Breast epithelium (tissue), 4 donors: ENCODE measurements at regions not wholly inside any gene's neighbourhood (a gene's known extent, or its start where the extent isn't known, plus 50 kb on each side); places are given as distances from the start of the nearest gene placed in this dataset.

ENCODE experiments used
- DNase-seq, 2 donors: peaks; one replicate each; pipeline ENCODE4 v3.0.0-alpha.2; 2019; ENCODE audit warnings: low spot score in 2 of 2
- H3K27ac ChIP-seq, 2 donors: fragments of 200-600 bp; sonication (generic) in 1 of 2; one replicate each; pipeline ENCODE4 v1.5.1; 2016 to 2019; ENCODE audit warnings: mild to moderate bottlenecking in 1 of 2
- H3K27me3 ChIP-seq, 2 donors: fragments of 200-600 bp; sonication (generic) in 1 of 2; one replicate each; pipeline versions ENCODE4 v1.5.1 to v1.6.0; 2017 to 2019; ENCODE audit warnings: control low read depth in 1 of 2, mild to moderate bottlenecking in 1 of 2
- H3K36me3 ChIP-seq: fragments of 200-600 bp; one replicate; pipeline ENCODE4 v1.5.1; 2019
- H3K4me1 ChIP-seq, 2 donors: fragments of 200-600 bp; sonication (generic); one replicate each; pipeline ENCODE4 v1.5.1; 2016 to 2019; ENCODE audit warnings: control low read depth in 1 of 2
- H3K4me3 ChIP-seq, 3 donors: fragments of 200-600 bp; sonication (generic); 1 replicate in 2 of 3; 2 replicates in 1 of 3; pipeline ENCODE4 v1.5.1; 2016 to 2019; ENCODE audit warnings: mild to moderate bottlenecking in 3 of 3, moderate library complexity in 2 of 3
- H3K9me3 ChIP-seq, 2 donors: fragments of 200-600 bp; sonication (generic) in 1 of 2; one replicate each; pipeline ENCODE4 v1.5.1; 2016 to 2019; ENCODE audit warnings: control low read depth in 1 of 2
- POLR2A ChIP-seq: fragments of 450-650 bp; IDR thresholded peaks from one replicate; pipeline ENCODE4 v1.6.1; 2016; ENCODE audit warnings: antibody characterized with exemption, mild to moderate bottlenecking, moderate library complexity
- POLR2AphosphoS5 ChIP-seq, 3 donors: sonication (generic); formaldehyde crosslinking; IDR thresholded peaks; one replicate each; pipeline ENCODE4 v1.6.1; 2017; ENCODE audit warnings: antibody characterized with exemption in 3 of 3
- intact Hi-C: fragments of 100-400 bp; cut with DNase I; formaldehyde crosslinking; loops from one replicate; pipeline ENCODE4 v1.15.1; 2023; ENCODE audit warnings: low total_unique reads
- TF ChIP-seq, protein P1 (sequence below), 3 donors: fragments of 450-650 bp; IDR thresholded peaks; one replicate each; pipeline ENCODE4 v1.5.1; 2016 to 2017; ENCODE audit warnings: antibody characterized with exemption in 3 of 3, mild to moderate bottlenecking in 3 of 3, moderate library complexity in 3 of 3

DNA sequence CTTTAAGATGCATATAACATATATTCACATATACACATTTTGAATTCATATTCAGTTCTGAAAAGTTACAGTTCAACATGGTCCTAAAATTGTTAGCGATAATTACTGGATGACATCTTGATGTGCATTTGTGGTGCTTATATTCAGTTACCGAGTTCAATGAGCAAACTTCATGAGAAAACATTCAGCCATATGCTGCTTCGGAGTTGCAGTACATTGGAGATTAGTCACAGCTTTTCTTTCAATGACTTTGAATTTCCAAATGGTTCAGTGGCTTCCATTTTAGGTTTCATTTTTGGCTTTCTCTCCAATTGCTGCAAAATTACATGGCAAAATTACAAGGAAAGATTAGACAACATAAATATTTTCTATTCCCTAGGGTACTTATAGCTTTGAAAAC is 198.3 kb upstream of the CNTN3 start:
- Histone ChIP-seq H3K9me3 (no peaks in the 10 kb centered on the region), H3K36me3 (no peaks in the 10 kb centered on the region), H3K27ac (no peak overlapping the region), H3K4me3 (no peak overlapping the region), H3K27me3 (no peaks in the 10 kb centered on the region), H3K4me1 (no peaks in the 10 kb centered on the region)
- intact Hi-C loops: no loop called here
- DNase-seq: no peak
- TF ChIP-seq, protein P1, sequence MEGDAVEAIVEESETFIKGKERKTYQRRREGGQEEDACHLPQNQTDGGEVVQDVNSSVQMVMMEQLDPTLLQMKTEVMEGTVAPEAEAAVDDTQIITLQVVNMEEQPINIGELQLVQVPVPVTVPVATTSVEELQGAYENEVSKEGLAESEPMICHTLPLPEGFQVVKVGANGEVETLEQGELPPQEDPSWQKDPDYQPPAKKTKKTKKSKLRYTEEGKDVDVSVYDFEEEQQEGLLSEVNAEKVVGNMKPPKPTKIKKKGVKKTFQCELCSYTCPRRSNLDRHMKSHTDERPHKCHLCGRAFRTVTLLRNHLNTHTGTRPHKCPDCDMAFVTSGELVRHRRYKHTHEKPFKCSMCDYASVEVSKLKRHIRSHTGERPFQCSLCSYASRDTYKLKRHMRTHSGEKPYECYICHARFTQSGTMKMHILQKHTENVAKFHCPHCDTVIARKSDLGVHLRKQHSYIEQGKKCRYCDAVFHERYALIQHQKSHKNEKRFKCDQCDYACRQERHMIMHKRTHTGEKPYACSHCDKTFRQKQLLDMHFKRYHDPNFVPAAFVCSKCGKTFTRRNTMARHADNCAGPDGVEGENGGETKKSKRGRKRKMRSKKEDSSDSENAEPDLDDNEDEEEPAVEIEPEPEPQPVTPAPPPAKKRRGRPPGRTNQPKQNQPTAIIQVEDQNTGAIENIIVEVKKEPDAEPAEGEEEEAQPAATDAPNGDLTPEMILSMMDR (IDR thresholded peaks at IDR 0.05): no peak
- TF ChIP-seq POLR2A (no peak), POLR2AphosphoS5 (IDR thresholded peaks at IDR 0.05) (no peak)

DNA sequence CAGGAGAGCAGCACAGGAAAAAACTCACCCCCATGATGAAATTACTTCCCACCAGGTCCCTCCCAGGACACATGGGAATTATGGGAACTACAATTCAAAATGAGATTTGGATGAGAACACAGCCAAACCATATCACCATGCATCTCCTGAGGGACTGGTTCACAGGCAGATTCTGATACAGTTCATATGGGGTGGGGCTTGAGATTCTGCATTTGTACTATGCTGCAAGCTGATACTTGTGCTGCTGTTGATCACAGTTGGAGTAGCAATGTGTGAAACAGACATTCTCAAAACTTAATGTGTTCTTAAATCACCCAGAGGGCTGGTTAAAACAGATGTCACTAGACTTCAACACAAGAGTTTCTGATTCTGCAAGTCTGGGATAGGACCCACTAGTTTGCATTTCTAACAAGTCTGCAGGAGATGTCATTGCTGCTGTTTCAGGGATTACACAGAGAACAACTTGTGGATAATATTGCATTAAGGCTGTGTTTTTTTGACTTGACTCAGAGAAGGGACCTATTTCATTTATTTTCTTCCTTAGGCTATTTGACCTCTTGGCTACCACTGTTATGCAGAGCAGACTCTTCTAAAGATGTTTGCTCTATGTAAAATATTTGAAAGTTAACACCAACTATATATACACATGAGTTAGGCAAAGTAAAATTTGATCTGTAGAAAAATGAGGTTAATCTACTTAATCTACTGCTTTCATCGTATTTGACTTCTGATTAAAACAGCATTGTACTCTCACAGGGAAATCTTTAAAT is 194.2 kb upstream of the CNTN3 start:
- Histone ChIP-seq H3K4me1 (no peaks in the 10 kb centered on the region), H3K27me3 (no peaks in the 10 kb centered on the region), H3K9me3 (no peaks in the 10 kb centered on the region), H3K4me3 (no peak overlapping the region), H3K36me3 (no peaks in the 10 kb centered on the region), H3K27ac (no peak overlapping the region)
- no peak for TF ChIP-seq POLR2A
- no peak for TF ChIP-seq POLR2AphosphoS5 (IDR thresholded peaks at IDR 0.05)
- TF ChIP-seq, protein P1 (IDR thresholded peaks at IDR 0.05): no peak
- no peak for DNase-seq
- intact Hi-C loops: no loop called here

DNA sequence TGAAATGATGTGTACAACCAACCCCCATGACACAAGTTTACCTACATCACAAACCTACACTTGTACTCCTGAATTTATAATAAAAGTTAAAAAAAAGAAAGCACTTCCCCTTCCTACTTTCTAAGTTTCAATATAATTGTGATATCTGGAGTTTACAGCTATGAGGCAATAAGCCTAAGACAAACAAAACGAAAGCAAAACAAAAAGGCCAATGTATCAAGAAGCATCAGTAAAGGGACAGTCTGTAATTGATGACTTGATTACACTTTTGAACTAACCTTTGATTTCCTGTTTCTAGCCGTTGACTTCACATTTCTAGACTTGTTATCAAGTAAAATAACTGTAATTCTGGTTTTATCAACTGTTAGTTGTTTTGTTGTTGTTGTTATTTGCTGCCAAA is 187.5 kb upstream of the CNTN3 start:
- H3K4me3 ChIP-seq: no peak overlapping the region
- H3K9me3 ChIP-seq: no peaks in the 10 kb centered on the region
- H3K27me3 ChIP-seq: no peaks in the 10 kb centered on the region
- H3K36me3 ChIP-seq: no peaks in the 10 kb centered on the region
- no peak overlapping the region for H3K27ac ChIP-seq
- DNase-seq: no peak
- intact Hi-C loops: no loop called here
- H3K4me1 ChIP-seq: no peaks in the 10 kb centered on the region
- TF ChIP-seq POLR2AphosphoS5 (IDR thresholded peaks at IDR 0.05): no peak

DNA sequence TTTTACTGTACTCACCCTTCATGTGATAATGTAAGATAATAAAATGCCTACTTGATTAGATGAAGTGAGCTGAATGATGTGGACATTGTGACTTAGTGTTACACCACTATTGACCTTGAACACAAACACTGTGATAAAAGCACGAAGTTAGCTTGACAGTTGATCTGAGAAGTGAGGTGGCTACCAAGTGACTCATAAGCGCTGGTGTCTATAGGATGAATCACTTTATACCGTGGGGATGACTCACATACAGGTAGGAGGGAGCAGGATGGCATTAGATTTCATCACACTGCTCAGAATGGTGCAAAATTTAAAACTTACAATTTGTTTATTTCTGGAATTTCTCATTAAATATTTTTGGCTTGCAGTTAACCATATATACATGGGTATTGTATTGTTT is 174.7 kb upstream of the CNTN3 start:
- H3K27ac ChIP-seq: no peak overlapping the region
- TF ChIP-seq POLR2AphosphoS5 (IDR thresholded peaks at IDR 0.05) (no peak), POLR2A (no peak)
- TF ChIP-seq, protein P1 (IDR thresholded peaks at IDR 0.05): no peak
- intact Hi-C loops: no loop called here
- H3K4me1 ChIP-seq: no peaks in the 10 kb centered on the region
- H3K36me3 ChIP-seq: no peaks in the 10 kb centered on the region
- no peaks in the 10 kb centered on the region for H3K27me3 ChIP-seq
- no peak overlapping the region for H3K4me3 ChIP-seq
- peaks cover 2 to 7% of the 10 kb centered on the region in 2 donors for H3K9me3 ChIP-seq
- no peak for DNase-seq

DNA sequence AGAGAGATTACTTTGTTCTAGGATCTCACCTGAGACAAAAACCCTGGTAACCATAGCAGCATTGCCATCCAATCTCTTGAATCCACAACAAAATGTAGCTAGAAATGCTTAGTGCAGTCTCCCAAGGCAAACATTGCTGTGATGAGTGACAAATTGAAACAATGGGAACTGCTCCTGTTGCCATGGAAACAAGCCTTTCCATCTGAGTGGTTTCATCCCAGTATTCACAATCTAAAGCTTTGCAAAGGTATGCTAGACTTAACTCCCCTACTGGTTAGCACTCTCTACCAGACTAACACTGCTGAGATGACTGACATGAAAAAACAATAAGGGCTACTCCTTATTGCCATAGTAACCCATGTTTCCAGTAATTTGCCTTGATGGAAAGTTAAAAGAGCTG is 172.6 kb upstream of the CNTN3 start:
- Histone ChIP-seq H3K4me3 (no peak overlapping the region), H3K9me3 (no peaks in the 10 kb centered on the region), H3K36me3 (no peaks in the 10 kb centered on the region), H3K27ac (no peak overlapping the region), H3K27me3 (no peaks in the 10 kb centered on the region), H3K4me1 (no peaks in the 10 kb centered on the region)
- DNase-seq: no peak
- intact Hi-C loops: no loop called here
- TF ChIP-seq, protein P1 (IDR thresholded peaks at IDR 0.05): no peak
- TF ChIP-seq POLR2A (no peak), POLR2AphosphoS5 (IDR thresholded peaks at IDR 0.05) (no peak)
